Panc1 (cell line): ENCODE measurements at regions not wholly inside any gene's neighbourhood (a gene's known extent, or its start where the extent isn't known, plus 50 kb on each side); places are given as distances from the start of the nearest gene placed in this dataset.

Experiments
- POLR2AphosphoS5 ChIP-seq: IDR thresholded peaks from 2 replicates; pipeline ENCODE4 v1.6.1; 2012; ENCODE audit warnings: mild to moderate bottlenecking, low read depth, low read length, moderate library complexity
- TCF7L2 ChIP-seq: IDR thresholded peaks from 2 replicates; pipeline ENCODE4 v1.6.1; 2011; ENCODE audit warnings: mild to moderate bottlenecking, low read depth, low read length, inconsistent platforms
- TF ChIP-seq, protein P1 (sequence below): fragments of 450-650 bp; IDR thresholded peaks from 2 replicates; pipeline ENCODE4 v1.5.1; 2017; ENCODE audit warnings: mild to moderate bottlenecking
- TF ChIP-seq, protein P2 (sequence below), 2 experiments: IDR thresholded peaks; 2 replicates each; pipeline ENCODE4 v1.6.1; 2011 to 2012; ENCODE audit warnings: low read depth in 2 of 2, control low read depth in 1 of 2, low read length in 1 of 2, mild to moderate bottlenecking in 1 of 2, moderate library complexity in 1 of 2; ENCODE audit not compliant: insufficient read depth in 1 of 2

DNA sequence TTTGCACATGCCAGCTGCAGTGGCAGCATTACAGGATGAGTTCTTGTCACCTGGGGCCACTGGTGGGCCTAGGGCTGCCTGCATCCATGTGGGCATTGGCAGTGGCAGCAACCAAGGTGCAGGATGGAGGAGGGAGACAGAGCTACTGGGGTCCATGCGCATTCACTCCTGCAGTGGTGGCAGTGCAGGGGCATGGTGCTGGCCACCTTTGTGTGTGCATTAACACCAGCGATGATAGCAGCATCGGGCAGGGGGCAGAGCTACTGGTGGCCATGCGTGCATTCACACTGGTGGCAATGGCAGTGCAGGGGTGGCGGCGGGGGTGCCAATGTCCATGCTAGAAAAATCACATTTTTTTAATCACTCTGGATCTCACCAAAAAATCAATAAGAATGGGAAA, 730.0 kb downstream of the KHDRBS2 start:
- TF ChIP-seq POLR2AphosphoS5 = no peak
- TF ChIP-seq, protein P1, sequence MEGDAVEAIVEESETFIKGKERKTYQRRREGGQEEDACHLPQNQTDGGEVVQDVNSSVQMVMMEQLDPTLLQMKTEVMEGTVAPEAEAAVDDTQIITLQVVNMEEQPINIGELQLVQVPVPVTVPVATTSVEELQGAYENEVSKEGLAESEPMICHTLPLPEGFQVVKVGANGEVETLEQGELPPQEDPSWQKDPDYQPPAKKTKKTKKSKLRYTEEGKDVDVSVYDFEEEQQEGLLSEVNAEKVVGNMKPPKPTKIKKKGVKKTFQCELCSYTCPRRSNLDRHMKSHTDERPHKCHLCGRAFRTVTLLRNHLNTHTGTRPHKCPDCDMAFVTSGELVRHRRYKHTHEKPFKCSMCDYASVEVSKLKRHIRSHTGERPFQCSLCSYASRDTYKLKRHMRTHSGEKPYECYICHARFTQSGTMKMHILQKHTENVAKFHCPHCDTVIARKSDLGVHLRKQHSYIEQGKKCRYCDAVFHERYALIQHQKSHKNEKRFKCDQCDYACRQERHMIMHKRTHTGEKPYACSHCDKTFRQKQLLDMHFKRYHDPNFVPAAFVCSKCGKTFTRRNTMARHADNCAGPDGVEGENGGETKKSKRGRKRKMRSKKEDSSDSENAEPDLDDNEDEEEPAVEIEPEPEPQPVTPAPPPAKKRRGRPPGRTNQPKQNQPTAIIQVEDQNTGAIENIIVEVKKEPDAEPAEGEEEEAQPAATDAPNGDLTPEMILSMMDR = no peak
- no peak for TF ChIP-seq TCF7L2
- TF ChIP-seq, protein P2, sequence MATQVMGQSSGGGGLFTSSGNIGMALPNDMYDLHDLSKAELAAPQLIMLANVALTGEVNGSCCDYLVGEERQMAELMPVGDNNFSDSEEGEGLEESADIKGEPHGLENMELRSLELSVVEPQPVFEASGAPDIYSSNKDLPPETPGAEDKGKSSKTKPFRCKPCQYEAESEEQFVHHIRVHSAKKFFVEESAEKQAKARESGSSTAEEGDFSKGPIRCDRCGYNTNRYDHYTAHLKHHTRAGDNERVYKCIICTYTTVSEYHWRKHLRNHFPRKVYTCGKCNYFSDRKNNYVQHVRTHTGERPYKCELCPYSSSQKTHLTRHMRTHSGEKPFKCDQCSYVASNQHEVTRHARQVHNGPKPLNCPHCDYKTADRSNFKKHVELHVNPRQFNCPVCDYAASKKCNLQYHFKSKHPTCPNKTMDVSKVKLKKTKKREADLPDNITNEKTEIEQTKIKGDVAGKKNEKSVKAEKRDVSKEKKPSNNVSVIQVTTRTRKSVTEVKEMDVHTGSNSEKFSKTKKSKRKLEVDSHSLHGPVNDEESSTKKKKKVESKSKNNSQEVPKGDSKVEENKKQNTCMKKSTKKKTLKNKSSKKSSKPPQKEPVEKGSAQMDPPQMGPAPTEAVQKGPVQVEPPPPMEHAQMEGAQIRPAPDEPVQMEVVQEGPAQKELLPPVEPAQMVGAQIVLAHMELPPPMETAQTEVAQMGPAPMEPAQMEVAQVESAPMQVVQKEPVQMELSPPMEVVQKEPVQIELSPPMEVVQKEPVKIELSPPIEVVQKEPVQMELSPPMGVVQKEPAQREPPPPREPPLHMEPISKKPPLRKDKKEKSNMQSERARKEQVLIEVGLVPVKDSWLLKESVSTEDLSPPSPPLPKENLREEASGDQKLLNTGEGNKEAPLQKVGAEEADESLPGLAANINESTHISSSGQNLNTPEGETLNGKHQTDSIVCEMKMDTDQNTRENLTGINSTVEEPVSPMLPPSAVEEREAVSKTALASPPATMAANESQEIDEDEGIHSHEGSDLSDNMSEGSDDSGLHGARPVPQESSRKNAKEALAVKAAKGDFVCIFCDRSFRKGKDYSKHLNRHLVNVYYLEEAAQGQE (IDR thresholded peaks at IDR 0.05; ENCODE audit: insufficient read depth in 1 of 2, low read depth in 2 of 2, low read length in 1 of 2) = no peak
